Neural crest cell (in vitro differentiated cells): ENCODE measurements at regions not wholly inside any gene's neighbourhood (a gene's known extent, or its start where the extent isn't known, plus 50 kb on each side); places are given as distances from the start of the nearest gene placed in this dataset.

Experiments used
- DNase-seq: peaks from one replicate; pipeline ENCODE4 v3.0.0; 2021; ENCODE audit warnings: low read depth, mixed read lengths, low spot score
- H3K27ac Mint-ChIP-seq: one replicate; pipeline ENCODE4 v1.8.0; 2021; ENCODE audit warnings: mild to moderate bottlenecking, mixed read lengths; ENCODE audit not compliant: unreplicated experiment
- H3K27me3 Mint-ChIP-seq: 2 replicates; pipeline ENCODE4 v1.8.0; 2021; ENCODE audit warnings: low read depth, mild to moderate bottlenecking, mixed read lengths
- H3K36me3 Mint-ChIP-seq: 2 replicates; pipeline ENCODE4 v1.8.0; 2021; ENCODE audit warnings: low read depth, mild to moderate bottlenecking, mixed read lengths
- H3K4me1 Mint-ChIP-seq: 2 replicates; pipeline ENCODE4 v1.8.0; 2021; ENCODE audit warnings: mixed read lengths
- H3K4me3 Mint-ChIP-seq: one replicate; pipeline ENCODE4 v1.8.0; 2021; ENCODE audit warnings: mild to moderate bottlenecking, mixed read lengths
- H3K9me3 Mint-ChIP-seq: 2 replicates; pipeline ENCODE4 v1.8.0; 2021; ENCODE audit warnings: mixed read lengths
- CTCF ChIP-seq: fragments of 200-600 bp; sonication (generic); conservative IDR thresholded peaks from 2 replicates; pipeline ENCODE4 v1.5.0; 2021; ENCODE audit warnings: antibody characterized with exemption, mild to moderate bottlenecking

DNA sequence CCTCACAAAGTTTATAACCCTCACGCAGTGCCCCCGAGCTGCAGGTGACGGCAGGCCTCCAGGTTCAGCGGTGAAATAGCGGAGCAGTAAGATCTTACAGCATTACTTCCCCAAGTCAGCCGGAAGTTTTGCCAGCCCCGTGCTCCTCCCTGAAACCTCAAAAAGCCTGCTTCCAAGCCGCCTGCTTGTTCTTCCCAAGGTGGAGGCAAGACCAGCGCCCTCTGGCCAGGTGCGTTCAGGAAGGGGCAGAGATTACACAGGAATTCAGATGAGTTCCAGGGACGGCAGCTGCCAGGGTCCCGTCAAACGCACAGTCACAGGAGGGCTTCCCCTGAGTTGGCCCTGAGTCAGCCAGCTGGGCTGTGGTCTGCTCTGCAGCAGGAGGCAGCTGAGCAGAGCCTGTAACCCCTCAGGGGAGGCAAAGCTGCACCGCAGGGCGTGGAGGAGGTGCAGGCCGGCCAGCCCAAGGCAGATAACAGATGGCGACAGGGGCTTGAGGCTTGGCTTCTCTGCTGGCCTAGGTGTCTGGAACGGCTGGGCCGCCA lies 124.1 kb upstream of the RPS6KA2 start:
- Mint-ChIP-seq H3K36me3 (no peaks in the 10 kb centered on the region), H3K27me3 (no peaks in the 10 kb centered on the region), H3K4me1 (peaks cover 4% of the 10 kb centered on the region), H3K9me3 (no peaks in the 10 kb centered on the region), H3K4me3 (no peak overlapping the region), H3K27ac (no peak overlapping the region)
- no peak for TF ChIP-seq CTCF
- DNase-seq, result no peak

- TF ChIP-seq CTCF, result no peak
- no peak overlapping the region for H3K27ac Mint-ChIP-seq
- no peak overlapping the region for H3K4me3 Mint-ChIP-seq
- no peaks in the 10 kb centered on the region for H3K27me3 Mint-ChIP-seq
- no peak for DNase-seq
- peaks cover 4% of the 10 kb centered on the region for H3K4me1 Mint-ChIP-seq
- H3K36me3 Mint-ChIP-seq, result no peaks in the 10 kb centered on the region
- H3K9me3 Mint-ChIP-seq, result no peaks in the 10 kb centered on the region
These were observed 123.2 kb upstream of the RPS6KA2 start for GRCh38 chr6:166750108-166750793.

DNA sequence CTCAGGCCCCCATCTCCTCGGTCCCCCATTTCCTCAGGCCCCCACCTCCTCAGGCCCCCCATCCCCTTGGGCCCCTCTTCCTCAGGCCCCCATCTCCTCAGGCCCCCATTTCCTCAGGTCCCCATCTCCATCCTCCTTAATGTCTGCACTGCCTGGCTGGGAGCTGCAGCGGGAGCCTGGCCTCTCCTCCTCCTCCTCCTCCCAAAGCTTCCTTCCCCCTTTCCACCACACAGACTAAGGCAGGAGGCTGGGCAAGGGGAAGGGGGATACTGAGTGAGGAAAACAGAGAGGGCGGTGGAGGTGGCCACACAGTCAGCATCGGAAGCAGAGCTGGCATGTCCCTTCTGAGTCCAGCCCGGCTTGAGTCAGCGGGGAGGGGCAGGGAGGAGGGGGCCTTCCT lies 122.6 kb upstream of the RPS6KA2 start:
- Mint-ChIP-seq H3K36me3 (no peaks in the 10 kb centered on the region), H3K9me3 (no peaks in the 10 kb centered on the region), H3K4me3 (no peak overlapping the region), H3K4me1 (peaks cover 4% of the 10 kb centered on the region), H3K27ac (no peak overlapping the region), H3K27me3 (no peaks in the 10 kb centered on the region)
- DNase-seq, result no peak
- no peak for TF ChIP-seq CTCF

DNA sequence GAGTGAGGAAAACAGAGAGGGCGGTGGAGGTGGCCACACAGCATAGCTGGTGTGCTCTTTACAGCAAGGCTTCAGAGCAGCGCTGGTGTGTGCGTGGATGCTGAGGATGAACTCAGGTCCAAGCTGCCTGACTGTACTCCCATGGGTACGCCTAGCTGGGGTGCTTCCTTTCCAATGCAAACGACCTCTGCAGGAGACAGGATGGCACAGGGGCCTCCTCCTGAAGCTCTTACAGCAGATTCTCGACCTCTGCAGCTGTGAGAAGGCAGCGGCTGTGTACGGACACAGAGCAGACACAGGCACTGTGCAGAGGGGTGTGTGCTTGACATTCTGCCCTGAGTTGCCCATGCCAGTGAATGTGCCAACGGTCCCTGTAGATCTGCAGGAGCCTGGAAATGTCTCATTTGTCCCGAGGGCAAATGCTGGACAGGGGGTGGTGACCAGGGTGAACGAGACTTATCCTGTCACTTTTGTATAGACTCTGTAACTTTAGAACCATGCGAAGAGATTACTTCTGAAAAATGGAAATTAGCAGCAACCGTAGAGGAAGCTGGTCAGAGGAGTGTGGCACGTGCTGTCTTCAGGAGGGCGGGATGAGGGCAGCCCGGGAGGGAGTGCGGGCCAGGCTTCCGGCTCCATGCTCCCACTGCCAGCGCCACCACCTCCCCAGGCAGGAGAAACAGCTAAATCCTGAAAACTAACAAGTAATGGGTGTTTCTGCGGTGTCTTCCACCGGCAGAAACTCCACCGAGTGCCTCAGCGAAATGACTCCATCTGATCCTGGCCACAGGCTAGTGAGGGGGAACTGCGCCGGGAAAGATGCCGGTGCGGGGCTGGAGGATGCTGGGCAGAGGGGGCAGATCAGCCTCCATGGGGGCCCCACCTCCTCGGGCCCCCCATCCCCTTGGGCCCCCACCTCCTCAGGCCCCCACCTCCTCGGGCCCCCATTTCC lies 120.9 kb upstream of the RPS6KA2 start:
- H3K9me3 Mint-ChIP-seq, result no peaks in the 10 kb centered on the region
- H3K27me3 Mint-ChIP-seq, result no peaks in the 10 kb centered on the region
- H3K36me3 Mint-ChIP-seq, result no peaks in the 10 kb centered on the region
- H3K27ac Mint-ChIP-seq, result no peak overlapping the region
- no peak for DNase-seq
- H3K4me3 Mint-ChIP-seq, result no peak overlapping the region
- no peak for TF ChIP-seq CTCF
- H3K4me1 Mint-ChIP-seq, result peaks cover 14% of the 10 kb centered on the region

GRCh38 chr6:166745801-166746668 lies 119.0 kb upstream of the RPS6KA2 start:
- Mint-ChIP-seq H3K9me3 (no peaks in the 10 kb centered on the region), H3K27me3 (no peaks in the 10 kb centered on the region), H3K4me3 (no peak overlapping the region), H3K36me3 (no peaks in the 10 kb centered on the region), H3K27ac (no peak overlapping the region), H3K4me1 (peaks cover 22% of the 10 kb centered on the region)
- DNase-seq, result no peak
- TF ChIP-seq CTCF, result no peak
